CD4-positive, alpha-beta memory T cell (primary cell): ENCODE measurements at regions not wholly inside any gene's neighbourhood (a gene's known extent, or its start where the extent isn't known, plus 50 kb on each side); places are given as distances from the start of the nearest gene placed in this dataset.
A peak's percentile ranks its signal among the peaks of the same experiment; 100 is the strongest.

Experiments
- CTCF ChIA-PET: fragments of 350-600 bp; sonication (Branson Sonifier 250); formaldehyde crosslinking; loops from one replicate; lab custom pipeline; 2021; ENCODE audit warnings: inconsistent platforms; ENCODE audit not compliant: partially characterized antibody; lab: Charles Lee
- POLR2A ChIA-PET: fragments of 350-600 bp; sonication (Branson Sonifier 250); formaldehyde crosslinking; loops from one replicate; lab custom pipeline; 2021; ENCODE audit not compliant: partially characterized antibody; lab: Charles Lee
- DNase-seq, 5 donors: peaks; one replicate each; pipeline versions ENCODE4 v3.0.0 to v3.0.0-alpha.2; 2020 to 2022; ENCODE audit warnings: mixed read lengths in 1 of 5
- H3K27ac ChIP-seq: one replicate; pipeline ENCODE4 v1.7.0; 2013; ENCODE audit warnings: low read depth, low read length
- H3K27me3 ChIP-seq: 2 replicates; pipeline ENCODE4 v1.7.0; 2013; ENCODE audit warnings: mild to moderate bottlenecking, low read length, moderate library complexity; ENCODE audit not compliant: insufficient read depth
- H3K36me3 ChIP-seq: 2 replicates; pipeline ENCODE4 v1.7.0; 2013; ENCODE audit warnings: mild to moderate bottlenecking, low read length, moderate library complexity; ENCODE audit not compliant: insufficient read depth
- H3K4me1 ChIP-seq: 2 replicates; pipeline ENCODE4 v1.7.0; 2013; ENCODE audit warnings: mild to moderate bottlenecking, low read length, moderate library complexity; ENCODE audit not compliant: insufficient read depth
- H3K4me3 ChIP-seq, 2 donors: one replicate each; pipeline ENCODE4 v1.7.0; 2013; ENCODE audit warnings: low read length in 2 of 2, mild to moderate bottlenecking in 1 of 2
- H3K9me3 ChIP-seq, 2 donors: one replicate each; pipeline ENCODE4 v1.7.0; 2013; ENCODE audit warnings: low read length in 2 of 2, control low read depth in 1 of 2; ENCODE audit not compliant: control insufficient read depth in 1 of 2
- H3K27ac Mint-ChIP-seq, 7 donors: one replicate each; pipeline ENCODE4 v1.8.0; 2020 to 2021; ENCODE audit warnings: mixed read lengths in 7 of 7, mild to moderate bottlenecking in 6 of 7, inconsistent platforms in 3 of 7, moderate library complexity in 3 of 7
- H3K27me3 Mint-ChIP-seq, 2 donors: one replicate each; pipeline ENCODE4 v1.8.0; 2020 to 2021; ENCODE audit warnings: mixed read lengths in 2 of 2
- H3K36me3 Mint-ChIP-seq, 2 donors: one replicate each; pipeline ENCODE4 v1.8.0; 2020 to 2021; ENCODE audit warnings: mixed read lengths in 2 of 2, inconsistent platforms in 1 of 2, mild to moderate bottlenecking in 1 of 2
- H3K4me1 Mint-ChIP-seq, 4 donors: one replicate each; pipeline ENCODE4 v1.8.0; 2020 to 2021; ENCODE audit warnings: mixed read lengths in 4 of 4, mild to moderate bottlenecking in 1 of 4
- H3K4me3 Mint-ChIP-seq, 8 donors: one replicate each; pipeline ENCODE4 v1.8.0; 2020 to 2021; ENCODE audit warnings: mixed read lengths in 8 of 8, mild to moderate bottlenecking in 7 of 8, moderate library complexity in 6 of 8, inconsistent platforms in 3 of 8
- H3K9me3 Mint-ChIP-seq, 8 donors: one replicate each; pipeline ENCODE4 v1.8.0; 2020 to 2021; ENCODE audit warnings: mixed read lengths in 8 of 8, mild to moderate bottlenecking in 5 of 8, inconsistent platforms in 3 of 8, moderate library complexity in 1 of 8
- intact Hi-C: fragments of 100-400 bp; cut with micrococcal nuclease; formaldehyde crosslinking; loops from one replicate; pipeline ENCODE4 v1.15.1; 2023

DNA sequence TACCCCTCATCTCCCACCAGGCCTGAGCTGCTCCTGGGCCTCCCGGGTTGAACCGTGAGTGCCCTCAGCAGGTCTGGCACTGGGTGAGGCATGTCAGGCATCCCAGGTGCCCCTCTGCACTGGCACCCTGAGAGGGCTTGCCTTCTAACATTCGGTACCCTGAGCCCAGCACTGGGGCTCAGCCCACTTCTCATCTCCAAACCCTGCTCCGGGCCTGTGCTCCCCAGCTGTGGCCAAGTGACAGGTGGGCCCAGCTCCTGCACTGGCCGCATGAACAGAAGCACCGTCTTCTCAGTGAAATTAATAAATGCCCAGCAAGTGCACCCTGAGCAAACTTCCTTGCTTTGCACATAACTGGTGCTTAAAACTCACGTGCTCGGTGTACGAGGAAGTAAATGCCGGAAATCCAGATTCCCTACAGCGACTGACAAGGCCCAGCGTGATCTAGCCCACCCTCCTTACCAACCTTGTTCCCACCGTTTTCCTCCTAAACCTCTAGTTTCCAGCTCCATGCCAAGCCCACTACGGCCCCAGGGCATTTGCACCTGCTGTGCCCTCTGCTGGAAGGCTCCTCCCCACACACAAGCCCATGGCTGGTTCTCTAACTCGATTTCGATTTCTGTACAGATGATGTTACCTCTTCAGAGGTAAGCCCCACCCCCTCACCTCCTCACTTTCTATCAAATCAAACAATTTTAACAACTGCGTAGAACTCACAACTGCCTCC lies 115.2 kb upstream of the NCOR2 start:
- Histone ChIP-seq H3K36me3 (no peaks in the 10 kb centered on the region), H3K4me3 (no peak overlapping the region), H3K27ac (no peak overlapping the region), H3K9me3 (no peaks in the 10 kb centered on the region), H3K4me1 (peaks cover 7% of the 10 kb centered on the region), H3K27me3 (no peaks in the 10 kb centered on the region)
- Mint-ChIP-seq H3K4me1 (peaks cover 7 to 19% (median 14%) of the 10 kb centered on the region in 4 donors), H3K36me3 (no peaks in the 10 kb centered on the region), H3K9me3 (no peaks in the 10 kb centered on the region), H3K27ac (peak overlapping the region in 1 of 7 donors; percentile 72), H3K27me3 (peaks cover 0 to 3% of the 10 kb centered on the region in 2 donors), H3K4me3 (no peak overlapping the region)
- intact Hi-C loops: no loop called here
- DNase-seq: no peak
- CTCF ChIA-PET: no interaction called here
- POLR2A ChIA-PET: interaction anchor here (1.1 kb wide), 1 partner anchor 115 kb away, joined by 3 read pairs; the partner anchor contains the start of gene NCOR2

DNA sequence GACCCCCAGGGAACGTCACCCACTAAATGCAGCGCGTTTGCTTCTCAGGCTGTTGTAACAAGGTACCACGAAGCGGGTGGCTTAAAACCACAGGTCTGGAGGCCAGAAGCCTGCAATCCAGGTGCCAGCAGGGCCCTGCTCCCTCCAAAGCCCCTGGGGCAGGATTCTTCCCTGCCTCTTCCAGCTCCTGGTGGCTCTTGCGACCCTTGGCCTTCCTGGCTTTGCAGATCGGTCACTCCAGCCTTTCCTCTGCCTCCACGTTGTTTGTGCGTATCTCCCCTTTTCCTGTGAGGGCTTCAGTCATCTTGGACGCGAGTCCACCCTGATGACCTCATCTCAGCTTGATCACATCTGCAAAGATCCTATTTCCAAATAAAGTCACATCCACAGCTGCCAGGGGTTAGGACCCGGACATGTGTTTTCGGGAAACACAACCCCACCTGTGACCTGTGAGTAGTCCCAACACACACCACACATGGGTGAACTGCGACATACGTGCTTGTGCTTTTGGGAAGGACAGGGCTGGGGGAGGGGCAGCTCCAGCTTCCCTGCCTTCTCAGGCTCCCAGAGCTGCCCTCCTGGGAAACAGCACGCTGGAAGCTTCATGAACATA lies 114.5 kb upstream of the NCOR2 start:
- H3K36me3 Mint-ChIP-seq: no peaks in the 10 kb centered on the region
- intact Hi-C loops: no loop called here
- peaks cover 0 to 3% of the 10 kb centered on the region in 2 donors for H3K27me3 Mint-ChIP-seq
- Histone ChIP-seq H3K36me3 (no peaks in the 10 kb centered on the region), H3K27me3 (no peaks in the 10 kb centered on the region), H3K4me3 (no peak overlapping the region), H3K9me3 (no peaks in the 10 kb centered on the region), H3K27ac (no peak overlapping the region), H3K4me1 (peaks cover under 1% of the 10 kb centered on the region)
- H3K4me3 Mint-ChIP-seq: no peak overlapping the region
- ChIA-PET POLR2A (interaction anchor here (1.1 kb wide), 1 partner anchor 115 kb away, joined by 3 read pairs; the partner anchor contains the start of gene NCOR2), CTCF (no interaction called here)
- H3K27ac Mint-ChIP-seq: peak overlapping the region in 1 of 7 donors; percentile 51
- peaks cover 0 to 12% (median 7%) of the 10 kb centered on the region in 4 donors for H3K4me1 Mint-ChIP-seq
- no peak for DNase-seq
- H3K9me3 Mint-ChIP-seq: no peaks in the 10 kb centered on the region

DNA sequence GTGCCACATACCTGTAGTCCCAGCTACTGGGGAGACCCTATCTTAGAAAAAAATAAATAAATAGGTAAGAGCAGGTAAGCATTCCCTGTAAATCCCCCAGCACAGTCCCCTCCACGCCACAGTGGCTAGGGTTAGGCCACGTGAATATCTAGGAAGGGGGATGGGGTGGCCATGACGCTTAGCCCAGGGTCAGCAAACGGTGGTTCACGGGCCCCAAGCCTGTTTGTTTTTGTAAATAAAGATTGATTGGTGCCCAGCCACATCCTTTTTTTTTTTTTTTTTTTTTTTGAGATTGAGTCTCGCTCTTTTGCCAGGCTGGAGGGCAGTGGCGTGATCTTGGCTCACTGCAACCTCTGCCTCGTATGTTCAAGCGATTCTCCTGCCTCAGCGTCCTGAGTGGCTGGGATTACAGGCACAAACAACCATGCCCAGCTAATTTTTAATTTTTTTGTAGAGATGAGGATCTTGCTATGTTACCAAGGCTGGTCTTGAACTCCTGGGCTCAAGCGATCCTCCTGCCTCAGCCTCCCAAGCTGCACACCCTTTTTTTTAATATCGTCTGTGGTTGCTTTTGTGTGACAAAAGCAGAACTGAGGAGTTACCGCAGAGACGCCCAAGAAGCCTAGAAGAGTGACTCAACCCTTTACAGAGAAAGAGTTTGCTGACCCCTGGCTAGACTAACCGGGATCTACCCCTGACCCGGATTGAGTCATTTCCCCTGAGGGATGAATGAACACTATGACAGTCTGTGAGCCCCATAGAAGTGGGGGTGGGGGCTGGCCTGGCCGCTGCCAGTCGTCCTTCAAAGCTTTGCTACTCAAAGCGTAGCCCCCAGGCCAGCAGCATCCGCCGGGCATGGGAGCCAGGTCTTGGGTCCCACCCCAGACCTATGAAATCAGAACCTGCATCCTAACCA lies 113.7 kb upstream of the NCOR2 start:
- no peaks in the 10 kb centered on the region for H3K9me3 ChIP-seq
- intact Hi-C loops: no loop called here
- H3K9me3 Mint-ChIP-seq: no peaks in the 10 kb centered on the region
- H3K27me3 Mint-ChIP-seq: peaks cover 0 to 3% of the 10 kb centered on the region in 2 donors
- H3K27ac ChIP-seq: no peak overlapping the region
- CTCF ChIA-PET: no interaction called here
- no peaks in the 10 kb centered on the region for H3K36me3 ChIP-seq
- no peak overlapping the region for H3K4me3 Mint-ChIP-seq
- H3K27me3 ChIP-seq: no peaks in the 10 kb centered on the region
- no peaks in the 10 kb centered on the region for H3K36me3 Mint-ChIP-seq
- DNase-seq: no peak
- peaks cover 0 to 16% (median 6%) of the 10 kb centered on the region in 4 donors for H3K4me1 Mint-ChIP-seq
- H3K27ac Mint-ChIP-seq: no peak overlapping the region
- POLR2A ChIA-PET: interaction anchor here (1.1 kb wide), 1 partner anchor 114 kb away, joined by 3 read pairs; the partner anchor contains the start of gene NCOR2
- no peaks in the 10 kb centered on the region for H3K4me1 ChIP-seq
- no peak overlapping the region for H3K4me3 ChIP-seq

DNA sequence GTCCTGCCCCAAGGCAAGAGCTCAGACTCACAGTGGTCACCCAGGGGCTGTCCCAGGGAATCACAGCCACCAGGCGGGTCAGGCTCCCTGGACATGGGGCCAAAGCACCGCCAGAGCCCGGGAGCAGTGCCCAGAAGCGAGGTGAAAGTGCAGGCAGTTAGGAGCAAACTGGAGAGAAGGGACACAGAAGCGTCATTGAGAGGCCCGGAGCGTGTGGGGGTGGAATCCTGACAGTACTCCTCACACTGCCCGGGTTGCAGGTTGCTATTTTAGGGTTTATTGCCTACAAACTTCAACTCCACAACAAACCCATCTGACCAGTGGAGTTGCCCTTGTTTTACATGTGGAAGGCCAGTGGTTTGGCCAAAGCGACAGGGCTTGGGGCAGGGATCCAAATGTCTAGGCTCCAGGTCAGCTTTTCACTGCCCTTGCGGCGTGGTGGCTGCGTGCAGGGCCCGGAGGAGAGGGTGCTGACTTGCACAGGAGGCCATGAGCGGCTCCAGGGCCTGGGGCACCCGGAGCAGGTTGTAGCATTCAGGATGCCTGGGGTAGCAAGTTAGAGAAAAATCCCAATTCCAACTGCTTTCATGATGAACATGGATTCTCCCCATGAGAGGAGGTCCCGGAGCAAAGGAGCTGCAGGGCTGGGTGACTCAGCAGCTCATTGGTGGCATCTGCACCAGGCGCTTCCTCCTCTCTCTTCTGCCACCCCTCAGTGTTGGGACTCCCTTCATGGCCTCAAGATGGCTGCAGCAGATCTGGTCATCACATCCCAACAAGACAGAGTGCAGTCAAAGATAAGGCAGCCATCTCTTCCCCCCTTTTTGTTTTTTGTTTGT lies 112.3 kb upstream of the NCOR2 start:
- Histone ChIP-seq H3K9me3 (no peaks in the 10 kb centered on the region), H3K4me1 (no peaks in the 10 kb centered on the region), H3K4me3 (no peak overlapping the region), H3K27me3 (no peaks in the 10 kb centered on the region), H3K27ac (no peak overlapping the region), H3K36me3 (no peaks in the 10 kb centered on the region)
- peaks cover 0 to 10% (median 3%) of the 10 kb centered on the region in 4 donors for H3K4me1 Mint-ChIP-seq
- H3K36me3 Mint-ChIP-seq: no peaks in the 10 kb centered on the region
- intact Hi-C loops: no loop called here
- POLR2A ChIA-PET: no interaction called here
- DNase-seq: no peak
- H3K27ac Mint-ChIP-seq: no peak overlapping the region
- no peaks in the 10 kb centered on the region for H3K9me3 Mint-ChIP-seq
- H3K4me3 Mint-ChIP-seq: no peak overlapping the region
- CTCF ChIA-PET: no interaction called here
- H3K27me3 Mint-ChIP-seq: no peaks in the 10 kb centered on the region

DNA sequence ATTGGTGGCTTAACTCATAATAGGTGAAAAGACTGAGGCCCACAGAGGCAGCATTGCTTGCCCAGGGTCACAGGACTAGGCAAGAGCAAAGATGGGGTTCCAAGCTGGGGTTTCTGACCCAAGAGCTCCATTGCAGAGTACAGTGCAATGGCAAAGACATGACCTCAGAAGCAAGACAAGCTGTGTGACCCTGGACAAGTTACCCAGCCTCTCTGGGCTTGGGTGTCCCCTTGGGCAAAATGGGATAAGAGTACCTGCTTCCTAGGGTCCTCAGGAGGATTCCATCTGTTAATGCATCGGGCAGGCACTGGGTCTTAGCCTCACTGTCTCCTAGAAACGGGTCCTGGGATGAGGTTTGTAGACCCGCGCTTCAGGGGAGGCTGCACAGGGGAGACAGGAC lies 111.6 kb upstream of the NCOR2 start:
- no peak for DNase-seq
- Histone ChIP-seq H3K4me3 (no peak overlapping the region), H3K9me3 (no peaks in the 10 kb centered on the region), H3K27me3 (no peaks in the 10 kb centered on the region), H3K4me1 (no peaks in the 10 kb centered on the region), H3K27ac (no peak overlapping the region), H3K36me3 (no peaks in the 10 kb centered on the region)
- H3K27ac Mint-ChIP-seq: no peak overlapping the region
- CTCF ChIA-PET: no interaction called here
- POLR2A ChIA-PET: no interaction called here
- H3K9me3 Mint-ChIP-seq: no peaks in the 10 kb centered on the region
- no peaks in the 10 kb centered on the region for H3K36me3 Mint-ChIP-seq
- peaks cover 0 to 5% (median 2%) of the 10 kb centered on the region in 4 donors for H3K4me1 Mint-ChIP-seq
- no peak overlapping the region for H3K4me3 Mint-ChIP-seq
- no peaks in the 10 kb centered on the region for H3K27me3 Mint-ChIP-seq
- intact Hi-C loops: no loop called here

DNA sequence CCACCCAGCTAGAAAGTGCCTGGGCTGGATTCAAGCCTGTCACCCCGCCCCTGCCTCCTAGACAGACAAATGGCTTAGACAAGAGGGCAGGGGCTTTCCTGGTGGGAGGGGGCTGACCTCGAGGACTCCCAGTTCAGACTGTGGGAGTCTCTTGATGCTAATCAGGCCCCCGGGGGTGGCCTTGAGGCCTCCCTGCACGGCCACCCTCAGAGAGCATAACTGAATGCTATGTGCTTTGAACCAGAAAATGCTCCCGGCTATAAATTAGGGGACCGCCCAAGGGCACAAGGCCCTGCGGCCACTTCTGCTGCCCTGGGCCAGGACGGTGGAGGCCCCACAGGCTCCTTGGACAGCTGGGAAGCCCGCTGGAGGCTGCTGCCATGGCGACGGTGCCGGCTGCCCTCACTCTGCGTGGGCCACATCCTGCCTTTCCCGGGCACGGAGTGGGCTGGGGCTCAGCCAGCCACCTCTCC lies 111.0 kb upstream of the NCOR2 start:
- Histone ChIP-seq H3K4me1 (no peaks in the 10 kb centered on the region), H3K4me3 (no peak overlapping the region), H3K27me3 (no peaks in the 10 kb centered on the region), H3K9me3 (no peaks in the 10 kb centered on the region), H3K27ac (no peak overlapping the region), H3K36me3 (no peaks in the 10 kb centered on the region)
- intact Hi-C loops: no loop called here
- Mint-ChIP-seq H3K27me3 (no peaks in the 10 kb centered on the region), H3K36me3 (no peaks in the 10 kb centered on the region), H3K4me1 (peaks cover 0 to 5% (median 2%) of the 10 kb centered on the region in 4 donors), H3K27ac (no peak overlapping the region), H3K9me3 (no peaks in the 10 kb centered on the region), H3K4me3 (no peak overlapping the region)
- ChIA-PET POLR2A (no interaction called here), CTCF (no interaction called here)
- no peak for DNase-seq
